Natural killer cell (primary cell): ENCODE measurements at regions not wholly inside any gene's neighbourhood (a gene's known extent, or its start where the extent isn't known, plus 50 kb on each side); places are given as distances from the start of the nearest gene placed in this dataset.

ENCODE experiments used
- ATAC-seq, 3 donors: fragments of 150-1000 bp in 2 of 3; fragments of 200-7000 bp in 1 of 3; cut with Tn5 transposase; 1 replicate in 1 of 3; 2 replicates in 2 of 3; pipeline ENCODE4 v1.10.0; 2021; ENCODE audit warnings: mild to moderate bottlenecking in 2 of 3, moderate library complexity in 2 of 3
- DNase-seq, 2 donors: peaks; one replicate each; pipeline versions ENCODE4 v3.0.0 to v3.0.0-alpha.2; 2013 to 2021; ENCODE audit warnings: mixed read lengths in 1 of 2
- H3K27ac ChIP-seq: one replicate; pipeline ENCODE4 v1.5.1; 2013; ENCODE audit warnings: mild to moderate bottlenecking, low read length
- H3K27me3 ChIP-seq: one replicate; pipeline ENCODE4 v1.6.1; 2013; ENCODE audit warnings: low read length; ENCODE audit not compliant: control insufficient read depth, insufficient read depth
- H3K36me3 ChIP-seq: one replicate; pipeline ENCODE4 v1.6.1; 2013; ENCODE audit warnings: low read length; ENCODE audit not compliant: control insufficient read depth, insufficient read depth
- H3K4me1 ChIP-seq: one replicate; pipeline ENCODE4 v1.6.1; 2013; ENCODE audit warnings: low read length; ENCODE audit not compliant: control insufficient read depth, insufficient read depth
- H3K4me3 ChIP-seq: one replicate; pipeline ENCODE4 v1.5.1; 2013; ENCODE audit warnings: low read length
- H3K9me3 ChIP-seq: one replicate; pipeline ENCODE4 v1.6.1; 2013; ENCODE audit warnings: low read length; ENCODE audit not compliant: control insufficient read depth, insufficient read depth
- H3K27ac Mint-ChIP-seq, 2 donors: one replicate each; pipeline ENCODE4 v1.8.0; 2022; ENCODE audit warnings: mild to moderate bottlenecking in 2 of 2, mixed read lengths in 2 of 2, moderate library complexity in 1 of 2
- H3K27me3 Mint-ChIP-seq, 2 donors: one replicate each; pipeline ENCODE4 v1.8.0; 2022; ENCODE audit warnings: low read depth in 2 of 2, mixed read lengths in 2 of 2
- H3K36me3 Mint-ChIP-seq: one replicate; pipeline ENCODE4 v1.8.0; 2022; ENCODE audit warnings: mixed read lengths
- H3K4me1 Mint-ChIP-seq, 2 donors: one replicate each; pipeline ENCODE4 v1.8.0; 2022; ENCODE audit warnings: mixed read lengths in 2 of 2
- H3K4me3 Mint-ChIP-seq: one replicate; pipeline ENCODE4 v1.8.0; 2022; ENCODE audit warnings: mild to moderate bottlenecking, moderate library complexity, mixed read lengths
- H3K9me3 Mint-ChIP-seq, 2 donors: one replicate each; pipeline ENCODE4 v1.8.0; 2022; ENCODE audit warnings: mixed read lengths in 2 of 2
- CTCF ChIP-seq: fragments of 200-600 bp; IDR thresholded peaks from one replicate; pipeline ENCODE4 v1.8.0; 2022; ENCODE audit warnings: antibody characterized with exemption
- WGBS: methylation state at CpG from one replicate; pipeline ENCODE4 v1.1.7; 2013; ENCODE audit warnings: missing lambda C conversion rate; ENCODE audit not compliant: insufficient coverage; 5-methylcytosine and 5-hydroxymethylcytosine counted together
- intact Hi-C: fragments of 100-400 bp; cut with micrococcal nuclease; formaldehyde crosslinking; loops from one replicate; pipeline ENCODE4 v1.14.2; 2022

- Histone ChIP-seq H3K4me1 (no peaks in the 10 kb centered on the region), H3K27ac (no peak overlapping the region), H3K9me3 (no peaks in the 10 kb centered on the region), H3K4me3 (no peak overlapping the region), H3K36me3 (no peaks in the 10 kb centered on the region), H3K27me3 (no peaks in the 10 kb centered on the region)
- Mint-ChIP-seq H3K4me1 (no peaks in the 10 kb centered on the region), H3K27me3 (no peaks in the 10 kb centered on the region), H3K27ac (no peak overlapping the region), H3K4me3 (no peak overlapping the region), H3K36me3 (no peaks in the 10 kb centered on the region), H3K9me3 (peaks cover 3 to 6% of the 10 kb centered on the region in 2 donors)
- no peak for TF ChIP-seq CTCF
- DNase-seq, result no peak
- ATAC-seq, result no peak
- no CpG with 5 or more reads among the region's 1 CpG for WGBS
- intact Hi-C loops, result no loop called here
Observed at GRCh38 chr4:156190615-156191014, 236.9 kb upstream of the CTSO start.

GRCh38 chr4:156188596-156188995, 234.9 kb upstream of the CTSO start:
- Histone ChIP-seq H3K27me3 (no peaks in the 10 kb centered on the region), H3K4me1 (no peaks in the 10 kb centered on the region), H3K27ac (no peak overlapping the region), H3K9me3 (no peaks in the 10 kb centered on the region), H3K4me3 (no peak overlapping the region), H3K36me3 (no peaks in the 10 kb centered on the region)
- no peaks in the 10 kb centered on the region for H3K27me3 Mint-ChIP-seq
- ATAC-seq (no peak), DNase-seq (no peak)
- intact Hi-C loops, result no loop called here
- H3K4me3 Mint-ChIP-seq, result no peak overlapping the region
- no peak for TF ChIP-seq CTCF
- H3K4me1 Mint-ChIP-seq, result no peaks in the 10 kb centered on the region
- no peak overlapping the region for H3K27ac Mint-ChIP-seq
- H3K9me3 Mint-ChIP-seq, result peaks cover 3 to 6% of the 10 kb centered on the region in 2 donors
- no peaks in the 10 kb centered on the region for H3K36me3 Mint-ChIP-seq
- 77% methylated on average over 1 of the region's 1 CpG for WGBS

- Mint-ChIP-seq H3K4me3 (no peak overlapping the region), H3K9me3 (peaks cover 3 to 6% of the 10 kb centered on the region in 2 donors), H3K36me3 (no peaks in the 10 kb centered on the region), H3K27ac (no peak overlapping the region), H3K27me3 (no peaks in the 10 kb centered on the region), H3K4me1 (no peaks in the 10 kb centered on the region)
- DNase-seq, result no peak
- intact Hi-C loops, result no loop called here
- H3K9me3 ChIP-seq, result no peaks in the 10 kb centered on the region
- ATAC-seq, result no peak
- no peak overlapping the region for H3K4me3 ChIP-seq
- no CpG with 5 or more reads among the region's 1 CpG for WGBS
- H3K27ac ChIP-seq, result no peak overlapping the region
- H3K27me3 ChIP-seq, result no peaks in the 10 kb centered on the region
- no peaks in the 10 kb centered on the region for H3K4me1 ChIP-seq
- TF ChIP-seq CTCF, result no peak
- H3K36me3 ChIP-seq, result no peaks in the 10 kb centered on the region
Observed at GRCh38 chr4:156186111-156186510, 232.4 kb upstream of the CTSO start.

- Mint-ChIP-seq H3K4me3 (no peak overlapping the region), H3K27ac (no peak overlapping the region), H3K4me1 (no peaks in the 10 kb centered on the region), H3K9me3 (peaks cover 3 to 6% of the 10 kb centered on the region in 2 donors), H3K36me3 (no peaks in the 10 kb centered on the region), H3K27me3 (no peaks in the 10 kb centered on the region)
- no peaks in the 10 kb centered on the region for H3K4me1 ChIP-seq
- H3K9me3 ChIP-seq, result no peaks in the 10 kb centered on the region
- 6% methylated on average over 1 of the region's 4 CpGs for WGBS
- no peak overlapping the region for H3K27ac ChIP-seq
- H3K4me3 ChIP-seq, result no peak overlapping the region
- DNase-seq (no peak), ATAC-seq (no peak)
- no peaks in the 10 kb centered on the region for H3K36me3 ChIP-seq
- TF ChIP-seq CTCF, result no peak
- intact Hi-C loops, result no loop called here
- H3K27me3 ChIP-seq, result no peaks in the 10 kb centered on the region
Observed at GRCh38 chr4:156185514-156186055, 231.9 kb upstream of the CTSO start.
